NCI-H187 (cell line): ENCODE measurements at regions not wholly inside any gene's neighbourhood (a gene's known extent, or its start where the extent isn't known, plus 50 kb on each side); places are given as distances from the start of the nearest gene placed in this dataset.
"Not testable (repeated sequence)": the region's sequence is repeated elsewhere in the genome, so short reads cannot be mapped to it uniquely, and the experiment has no call there.

Experiments used
- DNase-seq, 2 experiments: peaks; one replicate each; lab custom pipeline; 2025; lab: John Stamatoyannopoulos, UW

DNA sequence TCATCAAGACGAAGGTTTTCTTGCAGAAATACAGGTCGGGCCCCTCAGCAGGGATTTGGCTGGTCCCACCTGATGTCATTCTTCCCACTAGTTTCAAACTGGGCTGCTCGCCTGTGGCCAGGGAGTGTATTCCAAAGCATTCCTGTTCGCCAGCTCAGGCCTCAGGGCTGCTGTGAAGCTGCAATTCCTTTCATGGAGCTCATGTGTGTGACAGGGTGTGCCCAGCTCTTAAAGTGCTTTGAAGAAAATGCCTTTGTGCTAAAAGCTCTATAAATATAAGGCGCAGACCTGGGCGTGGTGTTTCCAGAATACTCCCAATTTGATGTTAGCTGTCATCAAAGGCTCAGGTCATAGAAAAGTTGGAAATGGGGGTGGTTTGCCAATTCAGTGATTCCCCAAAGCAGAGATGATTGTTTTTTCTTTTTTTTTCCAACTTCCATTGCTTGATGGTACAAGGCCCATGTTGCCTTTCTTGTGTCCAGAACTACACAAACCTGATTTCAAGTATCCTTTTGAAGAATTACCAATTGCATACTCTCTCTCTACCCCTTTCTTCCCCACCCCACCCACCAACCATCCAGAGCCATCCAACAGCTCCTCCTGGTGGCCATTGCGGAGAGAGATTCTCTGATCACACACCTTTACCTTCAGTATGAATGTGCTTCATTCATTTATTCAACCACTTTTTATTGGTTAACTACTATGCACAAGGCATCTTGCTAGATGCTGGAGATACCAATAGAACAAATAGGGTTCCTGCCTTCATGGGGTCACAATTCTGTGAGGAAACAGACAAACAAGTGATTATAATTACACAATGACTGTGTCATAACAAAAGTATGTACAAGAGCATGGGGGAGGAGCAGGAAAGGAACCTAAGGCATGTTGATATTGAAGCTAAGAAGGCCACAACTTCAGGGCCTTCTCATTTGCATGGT, 297.3 kb upstream of the LYZL1 start:
- peak in 1 of 2 experiments; percentile 4 for DNase-seq

DNA sequence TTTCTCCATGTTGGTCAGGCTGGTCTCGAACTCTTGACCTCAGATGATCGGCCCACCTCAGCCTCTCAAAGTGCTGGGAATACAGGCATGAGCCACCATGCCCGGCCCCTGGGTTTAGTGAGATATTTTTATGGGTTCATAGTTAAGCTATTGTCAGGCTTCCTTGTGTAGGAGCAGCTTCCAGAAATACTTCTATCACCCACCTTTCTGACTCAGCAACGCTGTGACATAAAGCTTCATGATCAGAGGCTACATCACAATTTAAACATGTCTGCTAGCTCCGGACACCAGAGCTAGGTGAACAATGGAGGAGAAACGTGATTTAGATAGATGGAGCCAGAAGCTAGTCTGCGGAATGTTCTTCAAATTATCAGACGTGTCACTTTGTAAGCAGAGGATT, 295.8 kb upstream of the LYZL1 start:
- no peak for DNase-seq

DNA sequence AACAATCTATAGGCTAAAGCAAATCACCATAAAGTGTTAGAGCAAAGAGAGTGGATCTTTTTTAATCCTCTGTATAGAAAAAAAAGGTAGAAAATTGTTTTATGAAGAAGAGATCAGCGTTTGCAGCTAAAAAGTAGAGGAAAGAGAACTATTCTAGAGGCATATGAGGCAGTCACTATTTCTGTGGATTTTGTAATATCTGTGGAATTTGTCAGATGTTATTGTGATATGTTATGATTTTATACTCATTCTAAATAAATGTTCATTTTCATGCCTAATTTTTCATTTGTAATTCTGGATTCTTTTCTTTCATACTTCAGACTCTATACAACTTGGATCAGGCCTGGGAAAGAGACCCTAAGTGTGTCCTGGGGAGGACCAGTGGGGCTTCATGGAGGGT, 295.0 kb upstream of the LYZL1 start:
- DNase-seq: no peak

DNA sequence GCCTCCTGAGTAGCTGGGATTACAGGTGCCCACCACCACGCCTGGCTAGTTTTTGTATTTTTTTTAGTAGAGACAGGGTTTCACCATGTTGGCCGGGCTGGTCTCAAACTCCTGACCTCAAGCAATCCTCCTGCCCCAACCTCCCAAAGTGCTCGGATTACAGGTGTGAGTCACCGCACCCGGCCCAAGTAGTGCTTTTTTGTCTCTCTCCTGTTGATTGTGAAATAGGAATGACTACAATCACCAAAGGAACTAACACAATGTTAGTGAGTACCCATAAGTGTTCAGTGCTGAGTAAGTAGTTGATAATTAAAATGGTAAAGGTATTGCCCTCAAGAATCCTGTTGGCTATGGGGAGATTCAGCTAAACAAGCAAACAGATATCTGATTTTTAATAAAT, 294.1 kb upstream of the LYZL1 start:
- DNase-seq: not testable (repeated sequence)

DNA sequence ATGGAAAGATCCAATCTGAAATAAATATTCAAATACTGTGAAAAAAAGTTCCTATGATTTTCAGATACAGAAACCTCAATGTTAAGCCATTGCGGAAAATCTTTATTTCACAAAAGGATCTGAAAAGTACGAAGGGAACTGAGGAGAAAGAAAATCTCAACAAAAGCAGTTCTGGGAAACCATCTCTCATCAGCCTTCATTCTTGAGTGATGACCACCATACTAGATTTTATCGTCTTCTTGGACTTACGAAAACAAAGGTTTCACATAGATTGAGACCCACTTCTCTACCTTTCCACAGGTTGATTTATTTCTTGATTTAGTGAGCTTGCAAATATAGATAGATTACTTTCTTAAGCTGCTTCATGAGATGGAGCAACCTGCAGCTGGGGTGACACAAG, 293.4 kb upstream of the LYZL1 start:
- DNase-seq: no peak

DNA sequence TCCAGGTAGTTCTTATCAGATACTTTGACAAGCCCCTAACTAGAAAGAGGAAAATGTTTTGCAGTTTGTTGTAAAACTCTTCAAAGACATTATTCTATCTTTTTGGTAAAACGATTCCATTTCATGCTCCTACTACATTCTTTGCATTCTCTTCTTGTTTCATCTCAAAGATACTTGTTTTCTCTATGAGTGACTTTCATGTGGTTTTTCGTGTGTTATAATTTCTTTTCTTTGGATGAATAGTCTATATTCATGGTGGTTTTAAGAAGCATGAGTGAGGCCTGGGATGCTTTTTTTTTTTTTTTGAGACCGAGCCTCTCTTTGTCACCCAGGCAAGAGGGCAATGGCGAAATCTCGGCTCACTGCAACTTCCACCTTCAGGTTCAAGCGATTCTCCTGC, 292.5 kb upstream of the LYZL1 start:
- no peak for DNase-seq

DNA sequence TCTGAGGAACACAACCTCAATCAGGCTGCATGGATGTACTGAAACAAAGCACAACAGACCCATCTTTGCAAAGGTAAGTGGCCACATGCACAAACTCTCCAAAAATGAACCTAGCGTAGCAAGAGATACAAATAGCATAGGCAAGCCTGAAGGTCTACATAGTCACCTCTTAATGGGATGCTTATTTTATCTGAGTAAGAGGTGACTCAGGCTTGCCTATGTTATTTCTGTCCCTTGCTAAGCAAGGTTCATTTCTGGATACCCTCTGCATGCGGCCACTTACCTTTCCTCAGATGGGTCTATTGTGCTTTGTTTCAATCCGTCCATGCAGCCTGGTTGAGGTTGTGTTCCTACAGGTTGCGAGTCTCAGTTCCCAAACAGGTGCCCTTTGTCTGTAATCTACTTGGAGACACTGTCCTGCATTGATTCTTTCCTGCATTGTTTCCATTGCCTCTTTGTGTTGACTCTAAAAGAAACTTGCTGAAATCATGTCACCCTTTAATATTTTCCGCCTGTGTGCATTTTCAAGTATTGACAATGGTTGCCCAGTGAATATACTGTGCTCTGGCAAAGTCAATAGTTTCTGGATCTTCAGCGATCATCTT, 291.8 kb upstream of the LYZL1 start:
- no peak for DNase-seq

DNA sequence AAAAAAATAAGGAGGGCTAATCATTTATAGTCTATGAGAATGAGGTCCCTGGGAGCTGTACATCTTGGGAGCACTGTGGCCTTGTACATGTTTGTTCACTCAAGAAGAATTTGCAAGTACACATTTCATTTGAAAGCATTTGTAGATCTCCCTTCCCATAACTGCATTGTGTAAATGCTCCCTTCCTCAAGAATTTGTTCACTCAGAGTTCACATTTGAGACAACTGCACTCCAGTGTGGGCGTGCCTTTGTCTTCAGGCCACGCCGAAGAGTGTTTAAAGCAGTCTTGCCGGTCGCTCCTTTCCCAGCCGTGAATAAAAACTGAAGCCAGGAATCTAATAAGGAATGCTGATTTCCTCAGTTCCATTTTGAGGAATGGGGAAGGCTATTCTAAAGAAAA, 291.1 kb upstream of the LYZL1 start:
- no peak for DNase-seq

DNA sequence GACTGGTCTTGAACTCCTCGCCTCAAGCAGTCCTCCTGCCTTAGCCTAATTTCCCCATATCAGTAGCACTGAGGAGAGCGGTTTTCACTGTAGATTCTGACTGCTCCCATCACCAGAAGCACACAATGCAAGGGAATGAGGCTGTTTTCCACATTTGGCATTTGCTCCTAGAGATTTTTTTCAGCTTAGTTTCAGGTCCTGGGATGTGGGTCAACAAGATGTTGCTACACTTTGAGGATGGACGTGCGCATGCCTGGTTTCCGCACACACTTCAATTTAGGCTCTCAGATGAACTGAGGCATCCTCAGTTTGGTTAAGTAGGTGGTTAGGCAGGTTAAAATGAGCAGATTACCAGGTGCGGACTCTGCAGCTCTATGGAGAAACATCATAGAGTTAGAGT, 287.1 kb upstream of the LYZL1 start:
- DNase-seq: no peak

DNA sequence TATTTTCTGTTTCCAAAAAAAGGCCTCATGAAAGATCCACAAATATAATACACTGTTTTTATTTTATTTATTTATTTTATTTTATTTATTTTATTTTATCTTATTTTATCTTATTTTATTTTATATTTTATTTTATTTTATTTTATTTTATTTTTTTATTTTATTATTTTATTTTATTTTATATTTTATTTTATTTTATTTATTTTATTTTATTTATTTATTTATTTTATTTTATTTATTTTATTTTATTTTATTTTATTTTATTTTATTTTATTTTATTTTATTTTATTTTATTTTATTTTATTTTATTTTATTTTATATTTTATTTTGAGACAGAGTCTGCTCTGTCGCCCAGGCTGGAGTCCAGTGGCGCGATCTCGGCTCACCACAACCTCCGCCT, 285.9 kb upstream of the LYZL1 start:
- not testable (repeated sequence) for DNase-seq

DNA sequence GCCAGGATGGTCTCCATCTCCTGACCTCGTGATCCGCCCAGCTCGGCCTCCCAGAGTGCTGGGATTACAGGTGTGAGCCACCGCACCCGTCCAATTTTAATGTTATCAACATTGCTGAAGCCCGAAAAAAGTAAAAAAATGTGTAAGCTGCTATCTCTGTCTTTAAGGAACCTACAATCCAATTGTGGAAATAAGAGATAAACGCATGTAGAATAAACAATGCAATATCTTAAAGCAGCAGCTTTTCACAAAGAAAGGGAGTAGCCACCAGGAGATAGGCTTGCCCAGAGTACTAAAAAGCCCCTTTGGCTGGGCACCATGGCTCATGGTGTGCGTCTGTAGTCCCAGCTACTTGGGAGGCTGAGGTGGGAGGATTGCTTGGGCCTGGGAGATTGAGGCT, 282.9 kb upstream of the LYZL1 start:
- DNase-seq: no peak

DNA sequence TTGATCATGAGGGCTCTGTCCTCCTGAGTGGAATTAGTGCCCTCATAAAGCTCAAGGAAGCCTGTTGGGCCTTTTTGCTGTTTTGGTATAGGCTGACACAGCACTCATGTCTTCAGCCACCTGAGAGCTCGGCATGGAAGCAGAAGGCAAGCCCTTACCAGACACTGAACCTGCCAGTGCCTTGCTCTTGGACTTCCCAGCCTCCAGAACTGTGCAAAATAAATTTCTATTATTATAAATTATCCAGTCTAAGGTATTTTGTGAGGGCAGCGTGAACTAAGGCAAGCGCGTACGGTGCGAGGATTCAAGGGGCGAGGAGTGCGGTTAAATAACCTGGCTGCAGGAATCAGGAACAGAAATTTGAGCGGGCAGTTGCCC, 281.5 kb upstream of the LYZL1 start:
- DNase-seq: no peak

DNA sequence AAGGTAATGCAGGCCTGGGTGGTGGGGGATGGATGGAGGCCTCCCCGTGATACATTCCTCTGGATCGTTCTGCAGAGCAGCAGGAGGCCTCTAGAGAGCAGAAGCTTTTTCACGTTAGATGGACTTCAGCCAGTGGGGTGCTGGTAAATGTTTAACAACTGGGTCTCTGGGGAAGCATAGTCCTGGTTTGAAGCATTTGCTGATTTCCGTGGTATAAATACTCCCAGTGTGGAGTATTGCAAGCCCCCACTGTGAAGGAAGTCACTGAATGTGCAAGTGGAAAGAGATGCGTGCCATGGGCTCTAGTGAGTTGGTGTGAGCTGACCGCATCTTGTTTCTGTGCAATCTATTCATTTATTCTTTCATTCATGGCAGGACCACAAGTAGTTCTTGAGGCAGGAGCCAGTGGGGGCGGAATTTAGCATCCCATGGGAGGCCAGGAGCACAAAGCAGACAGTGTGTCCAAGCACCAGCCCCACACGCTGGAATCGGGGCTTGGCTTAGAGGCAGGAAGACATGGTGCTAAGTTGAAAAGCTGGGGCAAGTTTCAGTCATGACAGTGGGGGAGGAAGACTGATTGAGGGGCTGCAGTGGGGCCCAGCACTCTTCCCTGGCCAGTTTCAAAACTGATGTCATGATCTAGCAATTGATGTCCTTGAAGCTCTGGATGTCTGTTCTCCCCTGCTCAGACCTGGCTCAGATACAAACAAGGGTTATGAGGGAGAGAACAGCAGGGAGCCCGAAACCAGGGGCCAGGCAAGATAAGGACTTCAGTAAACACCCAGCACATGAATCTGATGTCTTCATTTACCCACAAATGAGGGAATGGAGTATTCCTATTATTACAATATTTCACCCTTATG, 280.9 kb upstream of the LYZL1 start:
- DNase-seq: no peak

DNA sequence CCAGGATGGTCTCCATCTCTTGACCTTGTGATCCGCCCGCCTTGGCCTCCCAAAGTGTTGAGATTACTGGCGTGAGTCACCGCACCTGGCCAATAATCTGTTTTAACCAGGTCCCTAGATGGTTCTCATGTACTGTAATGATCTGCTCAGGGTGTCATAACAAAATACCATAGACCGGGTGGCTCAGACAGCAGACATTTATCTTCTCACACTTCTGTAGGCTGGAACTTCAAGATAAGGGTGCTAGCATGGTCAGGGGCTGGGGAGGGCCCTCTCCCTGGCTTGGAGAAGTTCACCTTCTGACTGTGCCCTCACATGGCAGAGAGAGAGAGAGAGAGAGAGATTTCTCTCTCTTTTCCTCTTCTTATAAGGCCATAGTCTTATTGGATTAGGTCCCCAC, 279.4 kb upstream of the LYZL1 start:
- no peak for DNase-seq

DNA sequence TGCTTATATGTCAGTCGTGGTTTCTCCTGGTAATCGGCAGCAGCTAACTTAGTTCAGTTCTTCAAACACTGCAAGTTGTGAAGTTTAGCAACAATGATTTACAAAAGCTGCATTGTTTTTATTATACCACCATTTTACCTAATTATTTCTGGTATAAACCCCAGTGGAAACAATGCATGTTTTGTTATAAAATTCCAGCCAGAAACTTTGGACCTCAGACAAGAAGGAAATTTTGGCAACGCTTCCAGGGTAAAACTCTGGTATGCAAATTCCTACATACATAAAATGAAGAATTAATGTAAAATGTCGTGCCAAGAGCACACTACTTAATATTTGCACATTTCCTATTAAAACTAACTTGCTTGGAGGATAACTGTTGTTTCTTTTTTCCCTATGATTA, 277.4 kb upstream of the LYZL1 start:
- no peak for DNase-seq

DNA sequence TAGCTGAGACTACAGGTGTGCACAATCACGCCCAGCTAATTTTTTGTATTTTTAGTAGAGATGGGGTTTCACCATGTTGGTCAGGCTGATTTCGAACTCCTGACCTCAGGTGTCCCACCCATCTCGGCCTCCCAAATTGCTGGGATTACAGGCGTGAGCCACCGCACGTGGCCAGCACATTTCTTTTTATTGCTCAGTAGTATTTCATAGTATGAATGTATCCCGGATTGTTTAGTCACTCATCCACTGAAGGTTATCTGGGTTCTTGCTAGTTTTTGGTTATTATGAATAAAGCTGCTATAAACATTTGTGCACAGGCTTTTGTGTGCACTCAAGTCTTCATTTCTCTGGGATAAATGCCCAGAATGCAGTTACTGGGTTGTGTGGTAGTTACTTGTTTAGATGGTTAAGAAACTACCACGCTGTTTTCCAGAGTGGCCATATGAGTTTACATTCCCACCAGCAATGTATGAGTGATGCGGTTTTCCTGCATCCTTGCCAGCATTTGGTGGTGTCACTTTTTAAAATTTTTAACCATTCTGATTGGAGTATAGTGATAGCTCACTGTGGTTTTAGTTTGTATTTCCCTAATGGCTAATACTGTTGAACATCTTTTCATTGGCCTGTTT, 275.8 kb upstream of the LYZL1 start:
- DNase-seq: no peak

DNA sequence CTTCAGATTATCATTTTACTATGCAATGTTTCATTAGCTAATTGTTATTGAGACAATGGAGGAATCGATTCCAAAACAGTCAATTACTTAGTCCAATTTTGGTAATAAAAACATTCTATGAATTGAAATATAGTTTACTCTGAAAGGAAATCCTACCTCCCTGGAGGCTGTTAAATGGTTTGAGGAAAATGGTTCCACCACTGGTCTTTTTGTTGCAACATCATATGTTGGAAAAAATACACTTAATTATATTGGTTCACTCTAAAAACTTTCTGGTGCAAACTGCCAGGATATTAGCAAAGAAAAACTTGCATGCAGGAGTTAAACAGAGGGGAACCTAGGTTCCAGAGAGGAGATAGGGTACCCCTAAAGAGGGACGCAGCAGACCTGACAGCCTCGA, 267.3 kb upstream of the LYZL1 start:
- no peak for DNase-seq

DNA sequence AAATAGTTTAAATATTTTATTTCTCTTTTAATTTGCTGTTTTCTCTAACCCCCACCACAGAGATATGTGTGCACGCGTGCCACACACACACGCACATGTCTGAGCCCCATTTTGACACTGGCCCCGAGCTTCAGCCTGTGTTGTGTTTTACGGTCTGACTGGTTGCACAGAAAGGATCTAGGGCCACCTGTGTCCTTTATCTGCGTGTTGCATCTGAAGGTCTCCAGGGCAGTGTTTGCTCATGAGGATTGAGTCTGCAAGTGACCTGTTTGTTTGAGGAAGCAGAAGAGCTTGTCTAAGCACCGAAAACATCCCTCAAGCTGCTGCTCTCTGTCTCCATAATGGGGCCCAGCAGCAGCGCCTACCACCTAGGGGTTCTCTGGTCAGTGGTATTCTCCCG, 266.4 kb upstream of the LYZL1 start:
- DNase-seq: no peak

DNA sequence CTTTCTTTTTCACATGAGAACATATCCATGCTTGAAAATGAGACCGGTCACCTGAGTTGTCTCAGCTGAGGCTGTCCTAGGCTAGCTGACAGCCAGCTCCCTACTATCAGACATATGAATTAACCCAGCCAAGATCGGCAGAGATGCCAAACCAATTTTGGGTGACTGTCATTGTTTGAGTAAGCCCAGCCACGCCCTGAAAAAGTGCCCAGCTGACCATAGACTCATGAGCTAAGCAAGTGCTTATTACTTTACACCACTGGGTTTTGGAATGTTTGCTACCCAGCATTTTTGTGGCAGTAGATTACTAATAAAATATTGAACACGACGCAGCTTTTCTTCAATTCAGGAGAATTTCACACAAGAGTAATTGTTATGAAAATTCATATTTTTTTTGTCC, 265.2 kb upstream of the LYZL1 start:
- DNase-seq: no peak

DNA sequence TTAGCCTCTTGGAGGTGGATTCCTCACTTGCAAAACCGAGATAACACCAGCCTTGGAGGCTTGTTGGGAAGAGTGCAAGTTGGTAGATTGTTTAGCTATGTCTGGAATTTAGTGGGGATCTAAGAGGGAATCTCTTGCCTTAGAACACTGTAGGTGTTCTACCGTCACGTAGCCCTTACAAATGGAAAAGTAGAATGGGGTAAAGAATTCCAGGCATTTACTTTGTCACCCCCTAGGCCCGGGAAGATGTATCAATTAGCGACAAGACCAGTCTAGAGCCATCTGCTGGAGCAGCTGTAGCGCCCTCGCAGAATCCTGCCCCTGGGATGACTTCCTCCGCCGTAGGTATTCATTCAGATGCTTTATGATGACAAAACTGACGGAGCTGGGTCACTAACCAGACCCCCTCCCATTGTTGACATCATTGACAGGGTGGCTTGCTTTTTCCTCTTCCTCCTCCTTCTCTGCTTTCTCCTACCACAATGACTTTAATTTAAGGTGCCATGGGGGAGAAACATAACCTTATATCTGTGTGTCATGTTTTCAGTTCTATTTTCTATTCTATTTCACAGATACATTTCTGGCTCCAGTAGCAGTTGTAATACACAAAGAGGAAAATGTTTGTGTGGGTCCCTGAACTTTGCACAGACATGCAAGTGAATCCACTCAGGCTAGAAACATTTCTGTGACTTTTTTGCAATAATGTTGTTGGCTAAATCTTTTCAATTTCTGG, 262.6 kb upstream of the LYZL1 start:
- no peak for DNase-seq

DNA sequence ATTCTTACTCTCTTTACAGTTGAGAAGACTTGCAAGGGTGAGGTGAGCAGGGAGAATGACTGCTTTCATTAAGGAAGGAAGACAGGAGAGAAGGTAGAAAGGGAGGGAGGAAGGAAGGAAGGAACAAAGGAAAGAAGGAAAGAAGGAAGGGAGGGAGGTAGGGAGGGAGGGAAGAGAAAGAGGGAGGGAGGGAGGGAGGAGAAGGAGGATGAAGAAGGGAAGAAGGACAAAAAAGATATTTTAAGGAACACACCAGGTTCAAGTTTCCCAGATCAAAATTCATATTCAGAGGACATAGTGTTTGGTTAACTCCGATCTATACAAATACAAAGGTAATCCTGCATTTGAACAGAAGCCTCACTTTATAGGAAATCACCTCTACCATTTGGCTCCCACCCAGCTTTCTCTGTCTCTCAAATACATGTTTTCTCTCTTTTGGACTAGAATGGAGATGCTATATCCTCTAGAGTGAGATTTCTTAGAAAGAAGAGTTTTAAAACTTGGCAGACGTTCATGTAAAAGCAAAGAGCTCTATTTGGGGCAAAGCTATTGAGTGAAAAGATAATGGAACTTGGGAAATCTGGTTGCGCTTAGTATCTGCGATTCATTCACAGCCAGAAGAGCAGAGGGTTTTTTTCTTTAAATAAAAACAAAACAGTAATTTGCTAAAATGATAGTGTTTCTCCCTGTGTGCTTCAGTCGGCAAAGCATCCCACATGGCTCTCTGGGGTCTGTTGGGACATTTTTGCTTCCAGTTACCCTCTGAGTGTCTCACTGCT, 261.9 kb upstream of the LYZL1 start:
- DNase-seq: no peak
